ENCODE measurements at regions not wholly inside any gene's neighbourhood (a gene's known extent, or its start where the extent isn't known, plus 50 kb on each side); places are given as distances from the start of the nearest gene placed in this dataset.

DNA sequence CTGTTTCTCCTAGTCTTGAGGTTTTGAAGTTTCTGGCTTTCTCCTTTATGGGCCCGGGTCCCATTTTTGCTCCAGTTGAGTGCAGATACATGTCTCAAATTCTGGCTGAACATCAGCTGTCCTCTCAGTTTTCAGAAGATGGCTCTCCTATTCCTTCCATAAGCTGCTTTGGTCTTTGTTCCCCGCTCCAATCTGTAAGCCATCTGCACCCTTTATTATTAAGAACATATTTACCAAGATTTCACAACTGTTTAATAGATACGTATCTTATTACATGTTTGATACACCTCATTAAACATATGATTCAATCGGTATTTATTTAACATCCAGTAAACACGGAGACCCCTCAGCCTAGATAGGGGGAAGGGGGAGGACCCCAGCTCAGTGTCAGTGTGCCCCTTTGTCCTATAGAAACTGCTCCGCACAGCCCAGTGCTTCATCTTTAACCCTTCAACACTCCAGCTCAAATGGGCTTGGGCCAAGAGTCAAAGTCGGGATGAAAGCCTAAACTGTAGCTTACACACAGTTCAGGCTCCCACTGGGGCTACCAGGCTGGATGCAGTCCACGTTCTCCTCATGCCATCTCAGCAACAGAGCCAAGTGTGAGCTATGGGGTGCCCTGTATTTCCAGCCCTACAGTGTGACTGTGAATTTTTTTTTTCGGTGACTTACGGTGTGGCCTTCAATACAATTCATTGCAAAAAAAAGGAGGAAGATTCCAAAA lies 166.0 kb upstream of the ZFHX3 start:
- Histone ChIP-seq H3K4me1 (ENCODE audit: control insufficient read depth, insufficient read depth, low read length) (no peaks in the 10 kb centered on the region), H3K36me3 (ENCODE audit: control insufficient read depth, insufficient read depth, low read length) (no peaks in the 10 kb centered on the region), H3K27ac (ENCODE audit: low read length) (no peak overlapping the region), H3K27me3 (ENCODE audit: control insufficient read depth, insufficient read depth, low read length) (no peaks in the 10 kb centered on the region), H3K4me3 (ENCODE audit: low read depth in 2 of 2, low read length in 2 of 2) (no peak overlapping the region), H3K9me3 (ENCODE audit: control insufficient read depth, insufficient read depth, low read depth, low read length) (no peaks in the 10 kb centered on the region)
- in situ Hi-C loops (cut with HindIII; ENCODE audit: low pct_unique_long_range_greater_than_20kb, low sequenced_read_pairs), result no loop called here
- ATAC-seq, result no peak
- TF ChIP-seq POLR2AphosphoS5 (IDR thresholded peaks at IDR 0.05; ENCODE audit: low read depth, low read length) (no peak), REST (IDR thresholded peaks at IDR 0.05; ENCODE audit: insufficient read depth in 1 of 2, low read depth in 2 of 2, low read length in 1 of 2) (no peak), TCF7L2 (IDR thresholded peaks at IDR 0.05; ENCODE audit: low read depth, low read length) (no peak), SIN3A (IDR thresholded peaks at IDR 0.05; ENCODE audit: borderline replicate concordance, insufficient read depth, low read depth, low read length) (no peak)
- TF ChIP-seq, protein P1, sequence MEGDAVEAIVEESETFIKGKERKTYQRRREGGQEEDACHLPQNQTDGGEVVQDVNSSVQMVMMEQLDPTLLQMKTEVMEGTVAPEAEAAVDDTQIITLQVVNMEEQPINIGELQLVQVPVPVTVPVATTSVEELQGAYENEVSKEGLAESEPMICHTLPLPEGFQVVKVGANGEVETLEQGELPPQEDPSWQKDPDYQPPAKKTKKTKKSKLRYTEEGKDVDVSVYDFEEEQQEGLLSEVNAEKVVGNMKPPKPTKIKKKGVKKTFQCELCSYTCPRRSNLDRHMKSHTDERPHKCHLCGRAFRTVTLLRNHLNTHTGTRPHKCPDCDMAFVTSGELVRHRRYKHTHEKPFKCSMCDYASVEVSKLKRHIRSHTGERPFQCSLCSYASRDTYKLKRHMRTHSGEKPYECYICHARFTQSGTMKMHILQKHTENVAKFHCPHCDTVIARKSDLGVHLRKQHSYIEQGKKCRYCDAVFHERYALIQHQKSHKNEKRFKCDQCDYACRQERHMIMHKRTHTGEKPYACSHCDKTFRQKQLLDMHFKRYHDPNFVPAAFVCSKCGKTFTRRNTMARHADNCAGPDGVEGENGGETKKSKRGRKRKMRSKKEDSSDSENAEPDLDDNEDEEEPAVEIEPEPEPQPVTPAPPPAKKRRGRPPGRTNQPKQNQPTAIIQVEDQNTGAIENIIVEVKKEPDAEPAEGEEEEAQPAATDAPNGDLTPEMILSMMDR (IDR thresholded peaks at IDR 0.05), result no peak
- no TSS peak for BruUV-seq (replicated peaks)
- no peak for DNase-seq (ENCODE audit: low read depth, low spot score)
- ChIA-PET CTCF (no interaction called here), POLR2A (no interaction called here)
- intact Hi-C loops (cut with micrococcal nuclease; ENCODE audit: unreplicated experiment), result no loop called here

- intact Hi-C loops (cut with micrococcal nuclease; ENCODE audit: unreplicated experiment), result no loop called here
- no peaks in the 10 kb centered on the region for H3K9me3 ChIP-seq (ENCODE audit: control insufficient read depth, insufficient read depth, low read depth, low read length)
- no peak for TF ChIP-seq SIN3A (IDR thresholded peaks at IDR 0.05; ENCODE audit: borderline replicate concordance, insufficient read depth, low read depth, low read length)
- TF ChIP-seq TCF7L2 (IDR thresholded peaks at IDR 0.05; ENCODE audit: low read depth, low read length), result no peak
- TF ChIP-seq REST (IDR thresholded peaks at IDR 0.05; ENCODE audit: insufficient read depth in 1 of 2, low read depth in 2 of 2, low read length in 1 of 2), result no peak
- TF ChIP-seq POLR2AphosphoS5 (IDR thresholded peaks at IDR 0.05; ENCODE audit: low read depth, low read length), result no peak
- TF ChIP-seq, protein P1 (IDR thresholded peaks at IDR 0.05), result no peak
- no peak overlapping the region for H3K27ac ChIP-seq (ENCODE audit: low read length)
- no peak overlapping the region for H3K4me3 ChIP-seq (ENCODE audit: low read depth in 2 of 2, low read length in 2 of 2)
- H3K4me1 ChIP-seq (ENCODE audit: control insufficient read depth, insufficient read depth, low read length), result no peaks in the 10 kb centered on the region
- ChIA-PET POLR2A (no interaction called here), CTCF (no interaction called here)
- H3K27me3 ChIP-seq (ENCODE audit: control insufficient read depth, insufficient read depth, low read length), result no peaks in the 10 kb centered on the region
- in situ Hi-C loops (cut with HindIII; ENCODE audit: low pct_unique_long_range_greater_than_20kb, low sequenced_read_pairs), result no loop called here
- no peaks in the 10 kb centered on the region for H3K36me3 ChIP-seq (ENCODE audit: control insufficient read depth, insufficient read depth, low read length)
- DNase-seq (ENCODE audit: low read depth, low spot score) (no peak), ATAC-seq (no peak)
- no TSS peak for BruUV-seq (replicated peaks)
Measured at GRCh38 chr16:73212431-73212830, 164.5 kb upstream of the ZFHX3 start.

Measured in Panc1 (cell line).